NCI-H146 (cell line): ENCODE measurements at regions not wholly inside any gene's neighbourhood (a gene's known extent, or its start where the extent isn't known, plus 50 kb on each side); places are given as distances from the start of the nearest gene placed in this dataset.

Experiments
- DNase-seq: peaks from one replicate; lab custom pipeline; 2025; lab: John Stamatoyannopoulos, UW

DNA sequence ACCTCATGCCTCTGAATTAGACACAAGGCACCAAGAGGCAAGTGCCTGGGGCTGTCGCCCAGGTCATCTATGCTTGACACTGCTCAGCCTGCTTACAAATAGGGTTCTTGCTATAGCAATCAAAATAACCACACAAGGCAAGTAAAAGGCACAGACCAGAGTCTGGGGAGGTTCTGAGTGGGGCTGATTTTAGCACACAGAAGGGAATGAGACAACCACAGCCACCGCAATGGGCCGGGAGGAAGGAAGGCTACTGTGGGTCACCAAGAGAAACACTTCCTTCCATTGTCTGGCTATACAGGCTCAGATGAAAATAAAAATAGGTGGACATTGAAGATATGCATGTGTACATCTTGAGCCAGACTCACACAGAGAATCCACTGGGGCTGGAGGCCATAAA, 159.1 kb downstream of the DLEU7 start:
- DNase-seq, result no peak

GRCh38 chr13:50685491-50685890, 158.0 kb downstream of the DLEU7 start:
- peak; percentile 13 for DNase-seq

DNA sequence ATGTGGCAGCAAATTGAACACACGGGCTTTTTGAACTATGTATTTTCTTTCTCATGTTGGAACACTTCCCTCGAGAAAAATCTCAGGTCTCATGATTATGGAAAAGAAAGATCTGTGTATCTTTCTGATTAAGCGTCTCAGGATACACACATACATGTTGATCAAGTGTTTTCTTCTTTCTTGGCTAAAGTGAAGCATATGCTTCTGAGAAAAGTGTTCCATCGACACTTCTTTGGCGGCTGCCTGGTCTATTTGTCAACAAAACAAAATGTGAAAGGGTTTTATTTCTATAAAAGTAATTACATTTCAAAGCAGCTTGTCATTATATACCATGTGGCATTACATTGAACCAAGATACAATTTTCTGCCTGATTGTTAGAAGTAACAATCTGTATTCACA, 157.5 kb downstream of the DLEU7 start:
- DNase-seq, result no peak

- no peak for DNase-seq
These were observed 156.9 kb downstream of the DLEU7 start for GRCh38 chr13:50686551-50686950.

DNA sequence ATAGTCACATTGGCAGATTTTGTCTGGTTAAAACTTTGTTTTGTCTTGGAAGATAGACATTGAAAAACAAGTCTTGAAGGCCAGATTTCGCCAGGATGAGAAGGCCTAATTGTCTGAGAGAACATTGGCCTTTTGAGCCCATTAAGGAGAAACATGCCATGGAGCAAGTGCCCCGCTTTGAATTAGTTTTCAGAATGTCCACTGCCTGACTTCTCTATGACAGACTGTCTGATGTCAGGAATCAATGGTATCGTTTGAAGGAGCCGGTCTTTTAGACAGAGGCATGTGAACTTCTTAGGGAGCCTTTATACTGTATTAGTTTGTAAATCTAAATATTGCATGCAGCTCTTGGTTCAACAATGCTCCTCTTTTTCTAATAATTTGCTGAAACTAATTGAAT, 155.9 kb downstream of the DLEU7 start:
- DNase-seq, result no peak

GRCh38 chr13:50690006-50690405, 153.5 kb downstream of the DLEU7 start:
- DNase-seq, result no peak

DNA sequence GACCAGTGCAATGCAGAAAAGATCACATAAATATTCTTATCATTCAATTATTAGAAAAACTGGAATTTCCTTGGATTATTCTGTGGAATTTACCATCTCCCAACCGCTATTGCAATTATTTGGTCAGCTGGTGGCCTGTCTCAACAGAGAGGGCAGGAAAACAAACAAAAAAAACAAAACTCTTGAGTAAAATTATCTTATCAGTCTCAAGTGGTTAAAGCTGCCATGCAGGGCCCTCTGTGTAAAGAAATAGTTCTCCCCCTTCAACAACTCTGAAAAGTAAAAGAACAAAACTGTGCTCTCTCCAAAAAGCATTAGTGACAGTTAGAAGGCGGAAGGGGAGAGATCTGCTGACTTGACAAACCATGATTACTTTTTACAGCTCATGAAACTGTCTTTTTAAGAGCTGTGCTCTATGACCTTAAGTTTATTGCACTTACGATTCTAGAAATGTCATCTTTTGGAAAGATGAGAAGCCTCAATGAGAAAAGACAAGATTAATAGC, 152.3 kb downstream of the DLEU7 start:
- peak; percentile 36 for DNase-seq

DNA sequence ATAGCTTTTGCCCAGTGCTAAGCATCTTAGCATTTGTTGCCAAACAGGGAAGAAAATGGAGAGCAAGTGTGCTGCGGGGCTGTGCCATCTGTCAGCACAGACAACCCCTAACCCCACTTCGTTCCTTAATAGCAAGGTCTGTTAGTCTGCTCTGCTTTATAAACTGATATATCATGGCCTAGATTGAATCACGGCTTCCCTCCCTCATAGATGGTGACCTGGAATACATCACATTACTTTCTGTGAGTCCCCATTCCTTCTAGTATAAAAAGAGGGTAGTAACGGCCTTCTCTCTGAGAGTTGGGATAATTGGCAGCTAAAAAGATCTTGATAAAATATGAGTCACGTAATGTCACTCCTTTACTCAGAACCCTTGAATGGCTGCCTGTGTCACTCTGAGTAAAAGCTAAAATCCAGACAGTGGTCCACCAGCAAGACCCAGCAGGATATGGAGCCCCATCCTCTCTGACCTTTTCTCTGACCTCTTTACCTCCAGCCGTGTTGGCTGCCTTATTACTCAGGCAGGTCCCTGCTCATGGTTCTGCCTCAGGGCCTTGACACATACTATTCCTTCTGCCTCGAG, 151.7 kb downstream of the DLEU7 start:
- no peak for DNase-seq

DNA sequence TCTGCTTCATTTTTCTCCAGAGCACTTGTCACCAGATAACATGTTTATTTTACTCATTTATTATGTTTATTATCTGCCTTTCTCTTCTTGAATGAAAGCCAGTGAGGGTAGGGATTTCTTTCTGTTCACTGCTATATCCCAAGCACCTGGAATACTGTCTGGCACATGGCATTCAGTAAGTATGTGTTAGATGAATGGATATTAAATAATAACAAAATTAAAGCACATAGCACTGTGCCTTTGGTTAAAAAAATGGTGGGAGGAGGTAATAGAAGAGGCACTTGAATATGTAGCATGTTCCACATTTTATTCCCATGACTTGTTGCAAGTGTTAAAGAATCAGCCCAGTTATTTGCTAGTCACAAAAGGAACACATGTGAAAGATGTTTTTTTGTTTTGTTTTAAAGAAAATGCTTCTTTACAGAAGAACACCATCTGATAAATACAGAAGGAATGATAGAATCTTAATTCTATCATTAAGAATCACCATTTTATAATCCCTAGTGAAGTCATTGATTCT, 151.0 kb downstream of the DLEU7 start:
- DNase-seq, result no peak

GRCh38 chr13:50693727-50694126, 149.8 kb downstream of the DLEU7 start:
- no peak for DNase-seq

- DNase-seq, result peak; percentile 30
These were observed 145.5 kb downstream of the DLEU7 start for GRCh38 chr13:50697746-50698539.

GRCh38 chr13:50699874-50700663, 143.4 kb downstream of the DLEU7 start:
- peak; percentile 62 for DNase-seq

GRCh38 chr13:50700664-50701305, 142.7 kb downstream of the DLEU7 start:
- no peak for DNase-seq

DNA sequence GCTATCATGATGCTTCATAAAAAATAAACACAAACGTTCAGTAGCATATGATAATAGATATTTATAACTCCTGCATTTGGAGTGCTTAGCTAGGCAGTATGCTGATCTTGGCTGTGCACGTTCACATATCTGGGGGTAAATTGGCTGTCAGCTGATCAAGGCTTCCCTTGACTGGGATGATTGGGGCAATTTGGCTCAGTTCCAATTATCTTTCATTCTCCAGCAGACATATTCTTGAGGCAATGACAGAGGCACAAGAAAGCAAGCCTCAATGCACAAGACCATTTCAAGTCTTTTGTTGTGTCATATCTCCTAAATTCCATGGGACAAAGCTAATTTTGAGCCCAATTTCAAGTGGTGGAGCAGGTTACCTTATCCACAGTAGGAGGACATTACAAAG, 142.0 kb downstream of the DLEU7 start:
- peak; percentile 15 for DNase-seq

DNA sequence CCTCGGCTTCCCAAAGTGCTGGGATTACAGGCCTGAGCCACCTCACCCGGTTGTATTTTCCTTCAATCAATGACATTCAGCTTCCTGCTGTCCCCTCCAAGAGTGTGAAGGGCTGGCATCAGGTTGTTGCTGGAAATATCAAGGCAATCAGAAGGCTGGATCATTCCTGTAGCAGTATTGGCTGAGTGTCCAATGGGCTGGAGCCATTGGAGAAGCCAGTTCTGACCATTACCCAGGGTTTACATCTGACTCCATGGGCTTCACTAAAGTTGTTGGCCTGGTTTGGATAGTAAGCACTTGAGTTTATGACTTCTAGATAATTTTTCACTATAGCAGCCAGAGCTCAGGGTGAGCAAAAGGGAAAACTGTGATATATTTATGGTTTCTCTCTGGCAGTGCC, 137.0 kb downstream of the DLEU7 start:
- DNase-seq, result no peak

GRCh38 chr13:50707628-50708027, 135.9 kb downstream of the DLEU7 start:
- no peak for DNase-seq

DNA sequence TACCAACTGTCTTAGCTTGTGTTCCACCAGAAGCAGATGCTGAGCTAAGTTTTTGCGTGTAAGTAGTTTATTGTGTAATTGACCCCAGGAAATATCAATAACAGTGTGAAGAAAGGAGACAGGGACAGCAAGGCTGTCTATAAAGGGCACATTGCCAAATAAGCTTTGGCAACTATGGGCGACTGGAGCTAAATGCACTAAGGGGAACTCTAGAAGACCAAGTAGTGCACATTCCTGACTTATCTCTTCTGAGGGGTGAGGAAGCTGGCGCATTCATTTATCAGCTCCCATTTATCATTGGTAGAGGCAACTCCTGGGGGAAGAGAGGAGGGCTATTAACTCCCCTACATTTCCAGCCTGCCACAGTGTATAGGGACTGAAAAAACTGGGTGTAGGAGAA, 135.0 kb downstream of the DLEU7 start:
- no peak for DNase-seq

DNA sequence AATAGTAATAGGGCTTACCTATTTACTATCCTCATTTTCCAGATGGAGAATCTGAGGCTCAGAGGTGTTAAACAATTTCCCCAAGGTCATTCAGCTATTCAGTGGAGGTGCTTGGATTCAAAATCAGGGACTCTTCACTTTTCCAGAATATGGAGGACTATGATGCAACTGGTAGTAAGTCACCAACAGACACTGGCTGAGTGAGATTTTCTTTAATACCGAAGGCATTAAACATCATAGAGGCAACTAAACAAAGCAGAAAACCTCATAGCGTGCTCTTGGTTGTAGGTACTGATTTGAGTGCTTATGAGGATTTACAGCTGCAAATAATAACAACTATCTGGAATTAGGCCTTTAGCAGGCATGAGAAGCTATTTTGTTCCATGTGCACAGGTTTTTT, 134.4 kb downstream of the DLEU7 start:
- DNase-seq, result no peak

DNA sequence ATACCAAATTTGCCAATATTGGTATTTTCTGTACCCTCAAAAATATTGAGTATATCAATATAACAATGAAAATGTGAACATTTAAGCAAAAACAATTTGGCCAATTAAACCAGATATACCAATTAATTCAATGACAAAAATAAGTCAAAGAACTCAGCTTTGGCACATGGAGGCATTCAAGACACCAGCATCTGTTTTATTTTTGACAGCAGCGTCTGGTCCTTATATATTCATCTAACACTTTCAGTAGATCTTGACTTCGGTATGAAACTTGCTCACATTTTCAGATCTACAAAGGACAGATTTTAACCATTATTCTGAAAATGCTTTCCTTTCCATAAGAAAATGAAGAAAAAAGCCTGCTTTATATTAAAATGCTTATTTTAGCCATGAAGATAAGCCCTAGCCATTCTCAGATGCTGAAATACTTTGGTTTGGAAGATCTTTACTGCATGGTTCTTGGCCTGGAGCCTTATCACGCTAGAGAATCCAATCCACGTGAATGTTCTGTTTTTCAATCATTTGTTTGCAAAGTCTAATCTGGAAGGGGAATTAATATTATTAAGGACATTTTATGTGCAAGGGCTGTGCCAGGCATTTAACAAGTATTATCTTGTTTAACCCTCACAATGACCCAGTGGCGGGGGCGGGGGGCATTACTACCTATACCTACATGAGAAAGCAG, 132.2 kb downstream of the DLEU7 start:
- no peak for DNase-seq

- no peak for DNase-seq
These were observed 131.5 kb downstream of the DLEU7 start for GRCh38 chr13:50711996-50712395.

DNA sequence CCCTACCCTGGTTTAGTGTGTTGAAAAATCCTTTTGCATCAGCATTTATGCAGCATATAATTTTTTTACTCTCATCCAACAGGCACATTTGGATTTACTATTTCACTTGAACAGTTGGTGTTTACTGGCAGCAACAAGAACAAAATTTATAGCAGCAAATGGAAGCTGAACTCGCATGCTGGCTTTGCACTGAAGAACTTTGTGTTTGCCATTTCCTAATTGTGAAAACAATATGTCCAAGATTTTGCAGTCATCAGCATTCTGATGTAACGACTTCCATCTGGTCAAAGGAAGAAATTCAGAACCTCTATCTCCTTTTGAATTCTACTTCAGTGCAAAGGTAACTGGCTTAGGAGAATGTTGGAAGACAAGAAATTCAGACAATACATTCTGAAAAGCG, 131.0 kb downstream of the DLEU7 start:
- no peak for DNase-seq

DNA sequence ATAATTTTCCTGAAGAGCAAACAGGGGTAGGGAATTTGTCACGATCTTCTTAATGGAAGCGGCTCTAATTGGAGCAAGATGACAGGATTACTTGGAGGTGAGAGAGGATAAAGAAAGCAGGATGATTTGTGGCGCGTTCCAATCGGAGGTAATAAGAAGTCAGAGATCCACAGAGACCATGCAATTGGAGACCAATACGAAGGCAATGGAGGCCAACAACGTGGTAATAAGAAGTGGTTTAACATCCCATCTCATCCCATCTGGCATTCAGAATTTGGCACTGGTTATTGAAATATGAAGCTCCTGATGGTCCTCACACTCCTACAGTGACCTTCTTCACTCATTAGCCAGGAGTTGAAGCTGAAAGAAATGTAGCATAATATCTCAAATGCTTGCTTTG, 130.6 kb downstream of the DLEU7 start:
- no peak for DNase-seq
